ENCODE measurements at regions not wholly inside any gene's neighbourhood (a gene's known extent, or its start where the extent isn't known, plus 50 kb on each side); places are given as distances from the start of the nearest gene placed in this dataset.
A peak's percentile ranks its signal among the peaks of the same experiment; 100 is the strongest.

DNA sequence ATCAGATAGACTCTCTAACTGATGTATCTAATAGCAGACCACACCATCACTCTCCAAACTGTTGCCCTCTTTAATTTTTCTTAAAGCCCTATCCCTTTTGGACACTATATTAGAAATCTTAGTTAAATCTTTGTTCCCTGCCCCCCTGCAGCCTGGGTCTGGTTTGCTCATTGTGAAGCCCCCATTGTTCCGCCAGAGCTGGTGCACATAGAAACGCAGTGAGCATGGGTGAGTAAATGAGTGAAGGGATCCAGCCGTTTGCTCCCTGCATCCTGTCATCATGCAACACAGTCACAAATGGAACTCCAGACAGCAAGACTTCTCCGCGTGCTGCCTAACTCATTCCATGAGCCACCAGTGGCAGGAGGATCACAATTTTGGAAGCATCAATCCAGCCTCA lies 402.5 kb downstream of the PREX1 start:
- Mint-ChIP-seq H3K36me3 (no peaks in the 10 kb centered on the region), H3K4me3 (no peak overlapping the region), H3K9me3 (peaks cover 0 to 2% (median 0%) of the 10 kb centered on the region in 8 donors), H3K4me1 (no peaks in the 10 kb centered on the region), H3K27me3 (peaks cover 12 to 23% of the 10 kb centered on the region in 2 donors), H3K27ac (no peak overlapping the region)
- no peaks in the 10 kb centered on the region for H3K4me1 ChIP-seq (ENCODE audit: insufficient read depth, low read length)
- no peak overlapping the region for H3K27ac ChIP-seq (ENCODE audit: low read depth, low read length)
- H3K36me3 ChIP-seq (ENCODE audit: insufficient read depth, low read length) = no peaks in the 10 kb centered on the region
- ChIA-PET CTCF (ENCODE audit: partially characterized antibody) (no interaction called here), POLR2A (ENCODE audit: partially characterized antibody) (no interaction called here)
- no peaks in the 10 kb centered on the region for H3K27me3 ChIP-seq (ENCODE audit: insufficient read depth, low read length)
- DNase-seq = no peak
- no peaks in the 10 kb centered on the region for H3K9me3 ChIP-seq (ENCODE audit: control insufficient read depth in 1 of 2, low read length in 2 of 2)
- H3K4me3 ChIP-seq (ENCODE audit: low read length in 2 of 2) = no peak overlapping the region
- intact Hi-C loops (cut with micrococcal nuclease) = no loop called here

DNA sequence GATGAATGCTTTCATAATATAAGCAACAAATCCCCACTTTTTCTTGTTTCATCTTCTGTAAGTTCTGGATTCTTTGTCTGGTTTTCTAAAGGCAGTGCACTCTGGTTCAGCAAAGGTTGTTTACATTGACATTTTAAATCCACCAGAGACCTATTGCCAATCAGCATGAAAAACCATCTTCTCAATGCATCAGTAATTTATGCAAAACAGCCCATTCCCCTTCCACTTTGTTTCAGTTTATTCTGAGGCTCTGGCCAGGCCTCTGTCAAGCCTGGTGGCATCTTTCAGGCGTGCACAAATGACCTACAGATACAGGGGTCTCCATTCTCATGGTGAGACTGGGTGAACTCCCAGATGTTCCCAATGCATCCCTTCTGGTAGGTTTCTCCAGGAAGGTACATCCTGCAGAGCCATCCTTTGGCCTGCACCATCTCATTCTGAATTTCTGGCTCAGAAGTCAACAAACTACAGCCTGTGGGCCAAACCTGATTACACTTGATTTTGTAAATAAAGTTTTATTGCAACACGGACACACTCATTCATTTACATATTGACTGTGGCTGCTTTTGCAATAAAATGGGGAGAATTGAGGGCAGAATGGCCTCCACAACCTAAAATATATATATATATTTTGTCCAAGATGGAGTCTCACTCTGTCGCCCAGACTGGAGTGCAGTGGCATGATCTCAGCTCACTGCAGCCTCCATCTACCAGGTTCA lies 405.4 kb downstream of the PREX1 start:
- Histone ChIP-seq H3K27me3 (ENCODE audit: insufficient read depth, low read length) (no peaks in the 10 kb centered on the region), H3K4me3 (ENCODE audit: low read length in 2 of 2) (no peak overlapping the region), H3K36me3 (ENCODE audit: insufficient read depth, low read length) (no peaks in the 10 kb centered on the region), H3K4me1 (ENCODE audit: insufficient read depth, low read length) (no peaks in the 10 kb centered on the region), H3K27ac (ENCODE audit: low read depth, low read length) (no peak overlapping the region), H3K9me3 (ENCODE audit: control insufficient read depth in 1 of 2, low read length in 2 of 2) (no peaks in the 10 kb centered on the region)
- H3K36me3 Mint-ChIP-seq = no peaks in the 10 kb centered on the region
- POLR2A ChIA-PET (ENCODE audit: partially characterized antibody) = no interaction called here
- CTCF ChIA-PET (ENCODE audit: partially characterized antibody) = no interaction called here
- no peaks in the 10 kb centered on the region for H3K4me1 Mint-ChIP-seq
- H3K4me3 Mint-ChIP-seq = no peak overlapping the region
- H3K9me3 Mint-ChIP-seq = no peaks in the 10 kb centered on the region
- no peak for DNase-seq
- intact Hi-C loops (cut with micrococcal nuclease) = no loop called here
- peaks cover 16 to 30% of the 10 kb centered on the region in 2 donors for H3K27me3 Mint-ChIP-seq
- no peak overlapping the region for H3K27ac Mint-ChIP-seq

GRCh38 chr20:48421547-48421946 lies 406.3 kb downstream of the PREX1 start:
- intact Hi-C loops (cut with micrococcal nuclease) = no loop called here
- Mint-ChIP-seq H3K36me3 (no peaks in the 10 kb centered on the region), H3K9me3 (no peaks in the 10 kb centered on the region), H3K27me3 (peaks cover 16 to 33% of the 10 kb centered on the region in 2 donors), H3K4me1 (no peaks in the 10 kb centered on the region), H3K27ac (no peak overlapping the region), H3K4me3 (no peak overlapping the region)
- no peak for DNase-seq
- no peaks in the 10 kb centered on the region for H3K9me3 ChIP-seq (ENCODE audit: control insufficient read depth in 1 of 2, low read length in 2 of 2)
- no peak overlapping the region for H3K4me3 ChIP-seq (ENCODE audit: low read length in 2 of 2)
- no peaks in the 10 kb centered on the region for H3K27me3 ChIP-seq (ENCODE audit: insufficient read depth, low read length)
- no peak overlapping the region for H3K27ac ChIP-seq (ENCODE audit: low read depth, low read length)
- ChIA-PET POLR2A (ENCODE audit: partially characterized antibody) (no interaction called here), CTCF (ENCODE audit: partially characterized antibody) (no interaction called here)
- no peaks in the 10 kb centered on the region for H3K36me3 ChIP-seq (ENCODE audit: insufficient read depth, low read length)
- no peaks in the 10 kb centered on the region for H3K4me1 ChIP-seq (ENCODE audit: insufficient read depth, low read length)

- POLR2A ChIA-PET (ENCODE audit: partially characterized antibody) = no interaction called here
- no peak overlapping the region for H3K4me3 Mint-ChIP-seq
- Histone ChIP-seq H3K27ac (ENCODE audit: low read depth, low read length) (no peak overlapping the region), H3K4me1 (ENCODE audit: insufficient read depth, low read length) (no peaks in the 10 kb centered on the region), H3K4me3 (ENCODE audit: low read length in 2 of 2) (no peak overlapping the region), H3K36me3 (ENCODE audit: insufficient read depth, low read length) (no peaks in the 10 kb centered on the region), H3K27me3 (ENCODE audit: insufficient read depth, low read length) (no peaks in the 10 kb centered on the region), H3K9me3 (ENCODE audit: control insufficient read depth in 1 of 2, low read length in 2 of 2) (no peaks in the 10 kb centered on the region)
- no peaks in the 10 kb centered on the region for H3K4me1 Mint-ChIP-seq
- CTCF ChIA-PET (ENCODE audit: partially characterized antibody) = no interaction called here
- no peak overlapping the region for H3K27ac Mint-ChIP-seq
- no peaks in the 10 kb centered on the region for H3K36me3 Mint-ChIP-seq
- H3K9me3 Mint-ChIP-seq = no peaks in the 10 kb centered on the region
- intact Hi-C loops (cut with micrococcal nuclease) = no loop called here
- H3K27me3 Mint-ChIP-seq = peaks cover 7 to 27% of the 10 kb centered on the region in 2 donors
- DNase-seq = no peak
Measured at GRCh38 chr20:48420176-48420575, 407.6 kb downstream of the PREX1 start.

DNA sequence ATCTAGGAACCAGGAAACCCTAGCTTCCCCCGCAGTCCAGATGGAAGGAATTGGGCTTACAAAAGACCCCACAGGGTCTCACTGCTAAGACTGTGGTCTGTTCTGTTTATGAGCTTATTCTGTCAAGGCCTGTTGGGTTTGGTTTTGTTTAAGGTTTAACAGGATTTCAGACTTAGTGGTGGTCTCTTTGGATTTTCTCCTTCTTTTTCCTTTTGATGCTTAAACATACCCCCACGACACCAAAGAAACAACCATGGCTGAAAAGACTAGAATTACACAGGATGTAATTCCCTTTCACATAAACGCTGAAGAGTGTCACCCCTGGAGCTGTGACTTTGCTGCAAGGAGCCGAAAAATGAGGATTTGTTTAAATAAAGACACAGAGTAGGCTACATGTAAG lies 408.6 kb downstream of the PREX1 start:
- Histone ChIP-seq H3K36me3 (ENCODE audit: insufficient read depth, low read length) (no peaks in the 10 kb centered on the region), H3K4me3 (ENCODE audit: low read length in 2 of 2) (no peak overlapping the region), H3K4me1 (ENCODE audit: insufficient read depth, low read length) (no peaks in the 10 kb centered on the region), H3K9me3 (ENCODE audit: control insufficient read depth in 1 of 2, low read length in 2 of 2) (no peaks in the 10 kb centered on the region), H3K27me3 (ENCODE audit: insufficient read depth, low read length) (no peaks in the 10 kb centered on the region), H3K27ac (ENCODE audit: low read depth, low read length) (no peak overlapping the region)
- peaks cover 7 to 22% of the 10 kb centered on the region in 2 donors for H3K27me3 Mint-ChIP-seq
- no peak for DNase-seq
- intact Hi-C loops (cut with micrococcal nuclease) = no loop called here
- no peaks in the 10 kb centered on the region for H3K36me3 Mint-ChIP-seq
- H3K4me1 Mint-ChIP-seq = no peaks in the 10 kb centered on the region
- H3K9me3 Mint-ChIP-seq = no peaks in the 10 kb centered on the region
- no peak overlapping the region for H3K27ac Mint-ChIP-seq
- no peak overlapping the region for H3K4me3 Mint-ChIP-seq
- POLR2A ChIA-PET (ENCODE audit: partially characterized antibody) = no interaction called here
- CTCF ChIA-PET (ENCODE audit: partially characterized antibody) = no interaction called here

- no peaks in the 10 kb centered on the region for H3K36me3 ChIP-seq (ENCODE audit: insufficient read depth, low read length)
- ChIA-PET POLR2A (ENCODE audit: partially characterized antibody) (no interaction called here), CTCF (ENCODE audit: partially characterized antibody) (no interaction called here)
- H3K9me3 ChIP-seq (ENCODE audit: control insufficient read depth in 1 of 2, low read length in 2 of 2) = no peaks in the 10 kb centered on the region
- H3K27ac Mint-ChIP-seq = peak overlapping the region in 1 of 7 donors; percentile 13
- H3K27me3 Mint-ChIP-seq = peaks cover 4 to 25% of the 10 kb centered on the region in 2 donors
- no peaks in the 10 kb centered on the region for H3K36me3 Mint-ChIP-seq
- no peak overlapping the region for H3K4me3 Mint-ChIP-seq
- peaks cover 4% of the 10 kb centered on the region for H3K27me3 ChIP-seq (ENCODE audit: insufficient read depth, low read length)
- H3K27ac ChIP-seq (ENCODE audit: low read depth, low read length) = no peak overlapping the region
- no peak for DNase-seq
- no peaks in the 10 kb centered on the region for H3K4me1 ChIP-seq (ENCODE audit: insufficient read depth, low read length)
- intact Hi-C loops (cut with micrococcal nuclease) = no loop called here
- H3K9me3 Mint-ChIP-seq = no peaks in the 10 kb centered on the region
- no peak overlapping the region for H3K4me3 ChIP-seq (ENCODE audit: low read length in 2 of 2)
- no peaks in the 10 kb centered on the region for H3K4me1 Mint-ChIP-seq
Measured at GRCh38 chr20:48416002-48416401, 411.8 kb downstream of the PREX1 start.

DNA sequence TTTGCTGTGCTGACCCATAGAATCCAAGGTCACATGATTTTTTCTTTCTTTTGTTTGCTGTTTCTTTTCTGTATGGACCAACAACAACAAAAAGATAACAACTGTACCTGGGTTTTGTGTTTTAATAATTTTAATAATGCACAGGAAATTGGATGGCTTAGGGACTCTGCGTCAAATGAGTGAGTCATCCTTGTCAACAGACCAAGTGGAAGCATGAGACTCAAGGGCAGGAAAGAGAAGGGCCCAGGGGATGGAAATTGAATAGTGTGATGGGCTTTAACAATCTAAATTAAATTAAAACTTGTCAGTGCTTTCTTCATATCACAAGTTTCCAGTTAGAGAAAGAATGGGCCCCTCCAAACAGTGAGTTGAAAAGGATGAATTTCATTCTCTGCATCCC lies 413.0 kb downstream of the PREX1 start:
- no peaks in the 10 kb centered on the region for H3K4me1 Mint-ChIP-seq
- Histone ChIP-seq H3K4me3 (ENCODE audit: low read length in 2 of 2) (no peak overlapping the region), H3K9me3 (ENCODE audit: control insufficient read depth in 1 of 2, low read length in 2 of 2) (no peaks in the 10 kb centered on the region), H3K36me3 (ENCODE audit: insufficient read depth, low read length) (no peaks in the 10 kb centered on the region), H3K27ac (ENCODE audit: low read depth, low read length) (no peak overlapping the region), H3K4me1 (ENCODE audit: insufficient read depth, low read length) (no peaks in the 10 kb centered on the region), H3K27me3 (ENCODE audit: insufficient read depth, low read length) (peaks cover 4% of the 10 kb centered on the region)
- no peaks in the 10 kb centered on the region for H3K9me3 Mint-ChIP-seq
- CTCF ChIA-PET (ENCODE audit: partially characterized antibody) = no interaction called here
- H3K4me3 Mint-ChIP-seq = no peak overlapping the region
- intact Hi-C loops (cut with micrococcal nuclease) = no loop called here
- POLR2A ChIA-PET (ENCODE audit: partially characterized antibody) = no interaction called here
- no peak for DNase-seq
- peaks cover 4 to 28% of the 10 kb centered on the region in 2 donors for H3K27me3 Mint-ChIP-seq
- no peak overlapping the region for H3K27ac Mint-ChIP-seq
- H3K36me3 Mint-ChIP-seq = no peaks in the 10 kb centered on the region
